Smooth muscle cell (in vitro differentiated cells): ENCODE measurements at regions not wholly inside any gene's neighbourhood (a gene's known extent, or its start where the extent isn't known, plus 50 kb on each side); places are given as distances from the start of the nearest gene placed in this dataset.

Experiments used
- DNase-seq: peaks from one replicate; lab custom pipeline; 2025; ENCODE audit not compliant: unreplicated experiment; lab: John Stamatoyannopoulos, UW
- H2AFZ ChIP-seq: fragments of 200-600 bp; sonication (generic); 2 replicates; pipeline ENCODE4 v1.6.0; 2016; ENCODE audit warnings: antibody characterized with exemption, low read depth, mild to moderate bottlenecking
- H3F3A ChIP-seq: fragments of 200-600 bp; sonication (generic); 2 replicates; pipeline ENCODE4 v1.6.0; 2017; ENCODE audit warnings: antibody characterized with exemption, low read depth
- H3K27ac ChIP-seq: fragments of 200-600 bp; sonication (generic); 2 replicates; pipeline ENCODE4 v1.5.1; 2016; ENCODE audit warnings: low read depth, mild to moderate bottlenecking
- H3K27me3 ChIP-seq: fragments of 200-600 bp; sonication (generic); 2 replicates; pipeline ENCODE4 v1.6.1; 2016; ENCODE audit warnings: low read depth, mild to moderate bottlenecking
- H3K36me3 ChIP-seq: fragments of 200-600 bp; sonication (generic); 2 replicates; pipeline ENCODE4 v1.5.1; 2016; ENCODE audit warnings: low read depth
- H3K4me1 ChIP-seq: fragments of 200-600 bp; sonication (generic); 2 replicates; pipeline ENCODE4 v1.5.1; 2016; ENCODE audit warnings: low read depth
- H3K4me2 ChIP-seq: fragments of 200-600 bp; sonication (generic); 2 replicates; pipeline ENCODE4 v1.6.0; 2016; ENCODE audit warnings: mild to moderate bottlenecking
- H3K4me3 ChIP-seq: fragments of 200-600 bp; sonication (generic); 2 replicates; pipeline ENCODE4 v1.5.1; 2016; ENCODE audit warnings: mild to moderate bottlenecking
- H3K79me2 ChIP-seq: fragments of 200-600 bp; sonication (generic); 2 replicates; pipeline ENCODE4 v1.6.0; 2016; ENCODE audit warnings: low read depth, mild to moderate bottlenecking
- H3K9ac ChIP-seq: fragments of 200-600 bp; sonication (generic); 2 replicates; pipeline ENCODE4 v1.6.0; 2016; ENCODE audit warnings: low read depth
- H3K9me3 ChIP-seq: fragments of 200-600 bp; sonication (generic); replicated peaks from 2 replicates; pipeline ENCODE4 v1.5.1; 2016; ENCODE audit warnings: low read depth
- H4K20me1 ChIP-seq: fragments of 200-600 bp; sonication (generic); 2 replicates; pipeline ENCODE4 v1.6.0; 2016; ENCODE audit warnings: low read depth
- CTCF ChIP-seq: fragments of 200-600 bp; sonication (generic); IDR thresholded peaks from 2 replicates; pipeline ENCODE4 v1.5.1; 2017; ENCODE audit warnings: borderline replicate concordance, mild to moderate bottlenecking, antibody characterized with exemption; ENCODE audit not compliant: insufficient read depth, poor library complexity, severe bottlenecking
- WGBS: methylation state at CpG from one replicate; pipeline ENCODE4 v1.1.7; 2016; ENCODE audit warnings: low lambda C conversion rate; 5-methylcytosine and 5-hydroxymethylcytosine counted together

DNA sequence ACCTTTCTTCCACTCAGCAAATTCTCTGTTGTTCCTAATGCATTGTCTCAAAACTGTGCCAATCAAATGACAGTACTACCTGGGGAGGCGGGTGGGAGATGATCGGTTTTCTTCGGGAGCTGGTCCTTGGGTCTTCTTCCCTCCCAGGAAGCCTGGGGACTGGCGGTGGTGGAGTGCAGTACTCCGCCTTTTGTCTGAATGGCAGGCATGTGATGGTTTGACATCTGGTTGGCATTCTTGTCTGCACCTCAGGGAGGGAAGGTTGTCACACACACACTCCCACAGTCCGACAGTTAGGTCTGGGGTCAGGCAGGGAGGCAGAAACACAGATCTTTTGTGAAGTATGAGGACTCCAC is 114.8 kb downstream of the SNAPC1 start:
- Histone ChIP-seq H3K9ac (no peak overlapping the region), H3K4me2 (no peak overlapping the region), H3K4me1 (no peaks in the 10 kb centered on the region), H3K79me2 (no peaks in the 10 kb centered on the region), H3K27ac (no peak overlapping the region), H3K27me3 (no peaks in the 10 kb centered on the region), H2AFZ (no peak overlapping the region), H3F3A (no peaks in the 10 kb centered on the region), H3K36me3 (no peaks in the 10 kb centered on the region), H3K4me3 (no peak overlapping the region), H3K9me3 (no peaks in the 10 kb centered on the region), H4K20me1 (no peaks in the 10 kb centered on the region)
- no peak for TF ChIP-seq CTCF
- DNase-seq: no peak
- WGBS: 92% methylated on average over 6 of the region's 6 CpGs

DNA sequence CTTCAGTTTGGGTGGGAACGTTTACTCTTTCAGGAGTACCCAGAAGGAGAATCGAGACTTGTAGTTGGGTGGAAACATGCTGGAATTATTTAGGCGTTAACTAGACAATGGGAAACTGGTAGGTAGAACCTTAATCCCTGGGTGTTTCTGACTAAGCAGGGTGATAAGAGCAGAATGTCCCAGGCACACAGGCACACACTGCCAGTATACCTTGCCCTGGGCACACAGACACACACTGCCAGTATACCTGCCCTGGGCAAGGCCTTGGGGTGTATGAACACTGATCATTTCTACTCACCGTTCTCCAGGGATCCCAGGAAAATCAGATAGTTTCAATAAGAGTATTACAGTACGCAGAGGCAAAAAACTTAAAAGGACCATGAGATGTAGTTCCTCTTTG is 115.5 kb downstream of the SNAPC1 start:
- H3K9me3 ChIP-seq: no peaks in the 10 kb centered on the region
- H4K20me1 ChIP-seq: no peaks in the 10 kb centered on the region
- H3K36me3 ChIP-seq: no peaks in the 10 kb centered on the region
- H3K27me3 ChIP-seq: no peaks in the 10 kb centered on the region
- H3K79me2 ChIP-seq: no peaks in the 10 kb centered on the region
- 92% methylated on average over 5 of the region's 5 CpGs for WGBS
- no peaks in the 10 kb centered on the region for H3F3A ChIP-seq
- H3K4me2 ChIP-seq: no peak overlapping the region
- no peak overlapping the region for H3K27ac ChIP-seq
- H2AFZ ChIP-seq: no peak overlapping the region
- H3K9ac ChIP-seq: no peak overlapping the region
- no peak for DNase-seq
- no peak for TF ChIP-seq CTCF
- no peak overlapping the region for H3K4me3 ChIP-seq
- H3K4me1 ChIP-seq: no peaks in the 10 kb centered on the region

DNA sequence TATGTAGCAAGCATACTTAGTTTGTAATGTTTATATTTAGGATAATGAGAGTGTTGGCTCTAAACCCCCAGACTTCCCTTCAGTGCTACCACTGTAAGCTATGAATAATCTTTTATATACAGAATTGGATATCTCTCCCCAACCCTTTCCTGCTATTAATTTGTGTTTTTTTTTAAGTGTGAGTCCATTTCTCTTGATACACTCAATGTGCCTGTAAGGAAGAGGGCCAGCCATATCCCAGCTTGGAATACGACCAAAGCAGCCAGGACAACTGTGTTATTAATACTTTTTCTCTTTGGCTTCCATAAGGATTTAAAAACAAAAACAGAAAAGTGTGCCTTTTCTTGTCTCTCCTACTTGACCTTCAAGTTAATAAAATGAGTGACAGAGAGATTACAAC is 116.7 kb downstream of the SNAPC1 start:
- Histone ChIP-seq H2AFZ (no peak overlapping the region), H3K4me2 (no peak overlapping the region), H3K4me3 (no peak overlapping the region), H3K27me3 (no peaks in the 10 kb centered on the region), H3K36me3 (no peaks in the 10 kb centered on the region), H3K9me3 (no peaks in the 10 kb centered on the region), H4K20me1 (no peaks in the 10 kb centered on the region), H3K27ac (no peak overlapping the region), H3K79me2 (no peaks in the 10 kb centered on the region), H3K9ac (no peak overlapping the region), H3K4me1 (no peaks in the 10 kb centered on the region), H3F3A (no peaks in the 10 kb centered on the region)
- TF ChIP-seq CTCF: no peak
- DNase-seq: no peak
- WGBS: 84% methylated on average over 1 of the region's 1 CpG

DNA sequence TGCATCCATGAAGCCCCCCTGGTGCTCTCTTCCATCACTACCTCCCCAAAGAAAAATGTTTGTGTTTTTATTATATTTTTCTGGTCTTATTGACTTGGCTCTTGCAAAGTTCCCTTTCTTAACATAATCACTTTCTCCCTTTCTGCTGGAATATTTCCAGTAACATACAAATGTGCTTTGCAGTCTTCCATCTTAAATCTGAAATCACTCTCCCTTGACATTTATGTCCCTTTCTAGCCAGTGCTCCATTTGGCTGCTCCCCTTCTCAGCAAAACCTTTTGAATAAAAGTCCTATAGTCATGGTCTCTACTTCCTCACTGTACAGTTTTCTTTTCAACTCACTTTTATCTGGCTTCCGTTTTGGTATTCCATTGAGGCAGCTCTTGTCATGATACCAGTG is 118.8 kb downstream of the SNAPC1 start:
- H3K4me1 ChIP-seq: no peaks in the 10 kb centered on the region
- no peak overlapping the region for H3K27ac ChIP-seq
- no peaks in the 10 kb centered on the region for H3K9me3 ChIP-seq
- H3K9ac ChIP-seq: no peak overlapping the region
- no peaks in the 10 kb centered on the region for H4K20me1 ChIP-seq
- no peak overlapping the region for H2AFZ ChIP-seq
- H3K36me3 ChIP-seq: no peaks in the 10 kb centered on the region
- H3K79me2 ChIP-seq: no peaks in the 10 kb centered on the region
- H3K4me3 ChIP-seq: no peak overlapping the region
- no peaks in the 10 kb centered on the region for H3F3A ChIP-seq
- TF ChIP-seq CTCF: no peak
- 80% methylated on average over 1 of the region's 1 CpG for whole genome bisulfite sequencing
- no peaks in the 10 kb centered on the region for H3K27me3 ChIP-seq
- no peak for DNase-seq
- H3K4me2 ChIP-seq: no peak overlapping the region
